ENCODE measurements at regions not wholly inside any gene's neighbourhood (a gene's known extent, or its start where the extent isn't known, plus 50 kb on each side); places are given as distances from the start of the nearest gene placed in this dataset.
"Not testable (repeated sequence)": the region's sequence is repeated elsewhere in the genome, so short reads cannot be mapped to it uniquely, and the experiment has no call there.

DNA sequence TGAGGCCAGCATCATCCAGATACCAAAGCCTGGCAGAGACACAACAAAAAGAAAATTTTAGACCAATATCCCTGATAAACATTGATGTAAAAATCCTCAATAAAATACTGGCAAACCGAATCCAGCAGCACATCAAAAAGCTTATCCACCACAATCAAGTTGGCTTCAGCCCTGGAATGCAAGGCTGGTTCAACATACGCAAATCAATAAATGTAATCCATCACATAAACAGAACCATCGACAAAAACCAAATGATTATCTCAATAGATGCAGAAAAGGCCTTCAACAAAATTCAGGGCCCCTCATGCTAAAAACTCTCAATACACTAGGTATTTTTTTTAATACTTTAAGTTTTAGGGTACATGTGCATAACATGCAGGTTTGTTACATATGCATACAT, 74.1 kb downstream of the ELAPOR2 start:
- TF ChIP-seq, protein P1, sequence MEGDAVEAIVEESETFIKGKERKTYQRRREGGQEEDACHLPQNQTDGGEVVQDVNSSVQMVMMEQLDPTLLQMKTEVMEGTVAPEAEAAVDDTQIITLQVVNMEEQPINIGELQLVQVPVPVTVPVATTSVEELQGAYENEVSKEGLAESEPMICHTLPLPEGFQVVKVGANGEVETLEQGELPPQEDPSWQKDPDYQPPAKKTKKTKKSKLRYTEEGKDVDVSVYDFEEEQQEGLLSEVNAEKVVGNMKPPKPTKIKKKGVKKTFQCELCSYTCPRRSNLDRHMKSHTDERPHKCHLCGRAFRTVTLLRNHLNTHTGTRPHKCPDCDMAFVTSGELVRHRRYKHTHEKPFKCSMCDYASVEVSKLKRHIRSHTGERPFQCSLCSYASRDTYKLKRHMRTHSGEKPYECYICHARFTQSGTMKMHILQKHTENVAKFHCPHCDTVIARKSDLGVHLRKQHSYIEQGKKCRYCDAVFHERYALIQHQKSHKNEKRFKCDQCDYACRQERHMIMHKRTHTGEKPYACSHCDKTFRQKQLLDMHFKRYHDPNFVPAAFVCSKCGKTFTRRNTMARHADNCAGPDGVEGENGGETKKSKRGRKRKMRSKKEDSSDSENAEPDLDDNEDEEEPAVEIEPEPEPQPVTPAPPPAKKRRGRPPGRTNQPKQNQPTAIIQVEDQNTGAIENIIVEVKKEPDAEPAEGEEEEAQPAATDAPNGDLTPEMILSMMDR (IDR thresholded peaks at IDR 0.05 in 8 of 11, conservative IDR thresholded peaks at IDR 0.05 in 3 of 11): not testable (repeated sequence)
- TF ChIP-seq POLR2A, POLR2AphosphoS5 (IDR thresholded peaks at IDR 0.05): not testable (repeated sequence)

All from spleen (tissue), 7 donors.